HG03342 (cell line): ENCODE measurements at regions not wholly inside any gene's neighbourhood (a gene's known extent, or its start where the extent isn't known, plus 50 kb on each side); places are given as distances from the start of the nearest gene placed in this dataset.
"Not testable (repeated sequence)": the region's sequence is repeated elsewhere in the genome, so short reads cannot be mapped to it uniquely, and the experiment has no call there.

Experiments
- ATAC-seq: cut with Tn5 transposase; IDR thresholded peaks from one replicate; pipeline ENCODE4 v1.9.1; 2021; ENCODE audit warnings: mild to moderate bottlenecking, moderate library complexity; ENCODE audit not compliant: unreplicated experiment

- ATAC-seq, result not testable (repeated sequence)
Observed at GRCh38 chr17:445839-446238, 93.2 kb upstream of the RPH3AL start, which contains the start of gene RFLNB. Gene RFLNB, minus strand, starts transcription at chr17:445939.

- no peak for ATAC-seq
Observed at GRCh38 chr17:444879-445454, 92.4 kb upstream of the RPH3AL start.

GRCh38 chr17:443109-443508 lies 90.5 kb upstream of the RPH3AL start:
- no peak for ATAC-seq

- ATAC-seq, result no peak
Observed at GRCh38 chr17:441155-441950, 88.7 kb upstream of the RPH3AL start.

- ATAC-seq, result no peak
Observed at GRCh38 chr17:438191-438590, 85.6 kb upstream of the RPH3AL start.

GRCh38 chr17:437545-437944 lies 84.9 kb upstream of the RPH3AL start:
- no peak for ATAC-seq

- no peak for ATAC-seq
Observed at GRCh38 chr17:436571-436970, 84.0 kb upstream of the RPH3AL start.

- not testable (repeated sequence) for ATAC-seq
Observed at GRCh38 chr17:432471-432870, 79.9 kb upstream of the RPH3AL start.

- ATAC-seq, result no peak
Observed at GRCh38 chr17:431494-431893, 78.9 kb upstream of the RPH3AL start.

GRCh38 chr17:429589-429988 lies 77.0 kb upstream of the RPH3AL start:
- no peak for ATAC-seq

GRCh38 chr17:428414-428813 lies 75.8 kb upstream of the RPH3AL start:
- no peak for ATAC-seq

- no peak for ATAC-seq
Observed at GRCh38 chr17:427891-428290, 75.3 kb upstream of the RPH3AL start.

- no peak for ATAC-seq
Observed at GRCh38 chr17:427327-427726, 74.7 kb upstream of the RPH3AL start.

GRCh38 chr17:422196-422930 lies 69.8 kb upstream of the RPH3AL start:
- ATAC-seq, result no peak

- ATAC-seq, result no peak
Observed at GRCh38 chr17:420479-421175, 68.0 kb upstream of the RPH3AL start.

GRCh38 chr17:419073-419735 lies 66.6 kb upstream of the RPH3AL start:
- ATAC-seq, result no peak

GRCh38 chr17:418421-418751 lies 65.8 kb upstream of the RPH3AL start:
- no peak for ATAC-seq

GRCh38 chr17:417691-418420 lies 65.2 kb upstream of the RPH3AL start:
- ATAC-seq, result no peak

GRCh38 chr17:416293-417206 lies 63.9 kb upstream of the RPH3AL start:
- no peak for ATAC-seq
